NAMALWA (cell line): ENCODE measurements at regions not wholly inside any gene's neighbourhood (a gene's known extent, or its start where the extent isn't known, plus 50 kb on each side); places are given as distances from the start of the nearest gene placed in this dataset.
"Not testable (repeated sequence)": the region's sequence is repeated elsewhere in the genome, so short reads cannot be mapped to it uniquely, and the experiment has no call there.

ENCODE experiments used
- DNase-seq: peaks from one replicate; pipeline ENCODE4 v3.0.0-alpha.2; 2015; ENCODE audit warnings: low spot score

- DNase-seq = peak; percentile 66
Measured at GRCh38 chr18:8882632-8883408, 177.5 kb downstream of the MTCL1 start.

- no peak for DNase-seq
Measured at GRCh38 chr18:8883409-8883668, 178.0 kb downstream of the MTCL1 start.

GRCh38 chr18:8887877-8888276 is 182.5 kb downstream of the MTCL1 start:
- not testable (repeated sequence) for DNase-seq

- DNase-seq = no peak
Measured at GRCh38 chr18:8889489-8889888, 184.1 kb downstream of the MTCL1 start.

GRCh38 chr18:8890503-8890902 is 185.1 kb downstream of the MTCL1 start:
- not testable (repeated sequence) for DNase-seq

- no peak for DNase-seq
Measured at GRCh38 chr18:8890957-8891464, 185.7 kb downstream of the MTCL1 start.

GRCh38 chr18:8893221-8893620 is 187.9 kb downstream of the MTCL1 start:
- no peak for DNase-seq

- no peak for DNase-seq
Measured at GRCh38 chr18:8893628-8894231, 188.4 kb downstream of the MTCL1 start.

GRCh38 chr18:8894823-8895222 is 189.5 kb downstream of the MTCL1 start:
- DNase-seq = no peak

GRCh38 chr18:8895341-8895740 is 190.0 kb downstream of the MTCL1 start:
- DNase-seq = no peak

- DNase-seq = no peak
Measured at GRCh38 chr18:8895987-8896619, 190.7 kb downstream of the MTCL1 start.

- DNase-seq = peak; percentile 7
Measured at GRCh38 chr18:8899000-8899399, 193.6 kb downstream of the MTCL1 start.

GRCh38 chr18:8900552-8900951 is 195.2 kb downstream of the MTCL1 start:
- DNase-seq = no peak

- DNase-seq = no peak
Measured at GRCh38 chr18:8901019-8901418, 195.7 kb downstream of the MTCL1 start.

GRCh38 chr18:8904316-8904715 is 198.2 kb upstream of the NDUFV2 start:
- DNase-seq = no peak

- DNase-seq = no peak
Measured at GRCh38 chr18:8908792-8909510, 193.5 kb upstream of the NDUFV2 start.

- DNase-seq = no peak
Measured at GRCh38 chr18:8910186-8910822, 192.2 kb upstream of the NDUFV2 start.

- DNase-seq = peak; percentile 33
Measured at GRCh38 chr18:8910843-8911242, 191.7 kb upstream of the NDUFV2 start.

- DNase-seq = peak; percentile 71
Measured at GRCh38 chr18:8911408-8912340, 190.8 kb upstream of the NDUFV2 start.

- DNase-seq = peak; percentile 92
Measured at GRCh38 chr18:8912348-8913326, 189.9 kb upstream of the NDUFV2 start.
